Tongue (tissue), 1 donor: ENCODE measurements at regions not wholly inside any gene's neighbourhood (a gene's known extent, or its start where the extent isn't known, plus 50 kb on each side); places are given as distances from the start of the nearest gene placed in this dataset.
A peak's percentile ranks its signal among the peaks of the same experiment; 100 is the strongest.

ENCODE experiments used
- DNase-seq: peaks from one replicate; pipeline ENCODE4 v3.0.0-alpha.2; 2015

DNA sequence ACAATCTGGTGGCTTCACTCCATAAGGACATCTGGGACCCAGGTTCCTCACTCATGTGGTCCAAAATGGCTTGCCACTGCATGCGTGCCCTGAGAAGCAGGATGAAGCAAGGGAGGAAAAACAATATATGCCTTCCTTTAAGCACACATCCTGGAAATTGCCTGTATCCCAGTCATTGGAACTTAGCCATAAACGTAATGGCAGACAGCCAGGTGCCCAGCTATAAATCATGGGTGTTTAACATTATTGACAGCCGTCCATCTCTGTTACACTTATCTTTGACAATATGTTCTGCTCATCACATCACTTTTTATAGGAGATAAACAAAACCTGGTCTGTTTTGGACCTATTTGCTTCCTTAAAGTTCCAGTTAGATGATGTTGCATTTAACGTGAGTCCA is 181.0 kb downstream of the AASDH start:
- DNase-seq, result no peak

DNA sequence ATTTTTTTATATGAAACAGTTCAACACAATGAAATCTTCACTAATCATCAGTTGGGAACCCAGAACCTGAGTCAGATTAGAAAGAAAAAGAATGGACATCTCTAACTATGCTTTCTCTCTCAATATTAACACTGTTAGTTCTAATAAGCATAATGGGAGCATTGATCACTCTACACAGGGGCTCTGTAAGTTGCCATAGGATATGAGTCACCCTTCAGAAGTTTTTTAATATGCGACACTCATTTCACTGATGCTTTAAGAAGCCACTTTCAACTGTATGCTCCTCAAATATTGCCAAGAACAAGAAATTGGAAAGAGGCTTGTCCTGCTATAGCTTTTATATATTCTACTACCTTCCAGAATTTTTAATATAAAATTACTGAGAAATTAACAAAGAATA is 187.0 kb downstream of the AASDH start:
- no peak for DNase-seq

DNA sequence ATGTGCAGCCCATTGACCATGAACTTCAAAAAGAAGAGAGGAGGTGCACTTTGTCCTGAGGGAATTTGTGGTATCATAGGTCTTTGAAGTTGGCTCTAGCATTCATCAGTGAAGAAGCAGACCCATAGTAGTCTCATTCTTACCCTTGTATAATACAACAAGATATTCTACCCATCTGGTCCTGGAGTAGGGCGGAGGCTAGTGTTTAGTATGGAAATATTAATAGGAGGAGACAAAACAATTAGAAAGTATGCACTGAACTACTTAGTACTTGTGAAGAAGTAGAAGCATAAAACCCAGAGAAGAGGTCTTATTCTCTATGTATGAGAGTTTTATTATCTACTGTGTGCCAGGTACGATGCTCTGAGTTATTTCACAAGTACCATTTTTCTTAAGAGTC is 189.0 kb downstream of the AASDH start:
- no peak for DNase-seq

DNA sequence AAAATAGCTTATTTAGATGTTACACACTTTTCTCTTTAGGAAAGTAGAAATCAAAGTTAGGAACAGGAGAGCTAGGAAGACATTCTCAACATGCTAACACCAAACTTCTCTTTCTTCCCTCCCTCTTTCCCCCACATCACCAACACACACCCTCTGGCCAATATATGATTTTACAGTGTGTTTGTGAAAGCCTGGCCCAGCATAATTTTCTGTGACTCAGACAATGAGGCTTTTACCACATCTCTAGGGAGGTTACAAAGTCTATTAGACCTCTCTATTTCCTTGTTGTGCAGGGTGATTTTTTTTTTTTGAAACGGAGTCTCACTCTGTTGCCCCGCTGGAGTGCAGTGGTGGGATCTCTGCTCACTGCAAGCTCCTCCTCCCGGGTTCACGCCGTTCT is 189.9 kb downstream of the AASDH start:
- no peak for DNase-seq

DNA sequence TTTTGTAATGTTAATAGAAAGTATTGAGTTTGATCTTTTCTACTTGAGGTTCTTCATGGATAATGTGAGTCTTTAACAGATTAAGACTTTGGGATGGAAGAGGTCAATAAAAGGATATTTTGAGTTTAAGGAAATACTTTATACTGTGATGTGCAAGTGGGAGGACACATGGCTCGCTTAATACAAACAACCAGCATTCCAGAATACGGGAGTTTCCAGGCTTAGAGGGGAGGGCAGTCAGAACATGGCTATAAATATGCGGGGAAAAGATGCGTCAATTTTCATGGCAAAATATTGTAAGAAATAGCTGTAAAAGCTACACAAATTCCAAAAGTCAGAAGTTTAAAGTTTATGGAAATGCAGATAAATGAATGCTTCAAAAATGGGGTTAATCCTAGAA is 192.3 kb downstream of the AASDH start:
- DNase-seq, result no peak

DNA sequence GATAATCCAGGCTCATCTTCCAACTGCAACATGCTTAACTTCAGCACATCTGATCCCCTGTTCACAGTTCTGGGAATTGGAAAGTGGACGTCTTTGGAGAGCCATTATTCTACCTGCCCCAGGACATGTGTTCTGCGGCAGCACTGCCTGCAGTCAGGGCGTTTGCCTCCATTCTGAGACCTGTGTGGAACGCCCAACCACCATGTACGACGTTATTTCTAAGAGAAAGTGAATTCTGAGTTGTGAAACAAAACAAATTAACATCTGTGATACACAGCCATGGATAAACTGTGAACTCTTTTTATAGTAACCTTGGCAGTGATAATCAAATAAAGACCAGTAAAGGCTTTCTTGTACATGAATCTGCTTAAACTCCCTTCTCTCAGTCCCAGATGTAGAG is 195.8 kb downstream of the AASDH start:
- DNase-seq, result no peak

DNA sequence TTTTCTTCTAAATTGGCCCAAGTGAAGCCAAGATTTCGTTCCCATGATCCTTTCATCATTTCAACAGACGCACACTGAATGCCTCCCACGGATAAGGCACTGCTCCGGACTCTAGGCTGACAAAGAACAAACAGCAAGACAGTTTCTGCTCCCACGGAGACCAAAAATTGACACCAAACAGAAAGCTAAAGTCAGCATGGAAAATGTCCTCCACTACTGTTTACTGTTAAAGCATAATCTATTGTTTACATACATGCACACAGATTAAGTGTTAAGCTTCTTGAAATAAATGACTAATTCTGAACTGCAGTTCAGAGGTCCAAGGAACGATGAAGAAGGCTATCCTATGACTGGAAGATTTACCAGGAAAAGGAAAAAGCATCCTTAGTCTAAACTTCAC is 199.6 kb downstream of the AASDH start:
- DNase-seq, result no peak

DNA sequence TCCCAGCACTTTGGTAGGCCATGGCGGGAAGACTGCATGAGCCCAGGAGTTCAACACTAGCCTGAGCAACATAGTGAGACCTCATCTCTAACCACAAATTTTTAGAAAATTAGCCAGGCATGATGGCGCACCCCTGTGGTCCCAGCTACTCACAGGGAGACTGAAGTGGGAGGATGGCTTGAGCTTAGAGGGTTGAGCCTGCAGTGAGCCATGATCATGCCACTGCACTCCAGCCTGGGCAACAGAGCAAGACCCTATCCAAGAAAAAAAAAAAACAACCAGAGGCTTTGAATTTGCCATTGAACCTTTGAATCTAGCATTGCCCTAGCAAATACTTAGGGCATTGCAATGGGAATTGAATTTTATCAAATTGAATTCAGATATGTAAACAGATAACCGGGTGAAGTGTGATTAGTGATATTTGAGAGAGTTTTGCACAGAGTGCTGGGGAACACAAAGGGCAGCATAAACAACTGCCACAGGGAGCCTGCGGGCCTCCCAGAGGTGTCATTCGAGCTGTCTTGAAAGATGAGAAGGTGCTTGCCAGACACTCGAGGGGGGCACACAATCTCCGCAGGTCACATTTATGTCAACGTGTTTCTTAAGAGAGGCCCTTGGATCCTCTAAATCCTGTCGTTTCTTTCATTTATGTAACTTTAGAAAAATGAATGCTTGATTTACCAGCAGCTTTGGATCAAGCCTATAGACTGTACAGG is 200.3 kb downstream of the AASDH start:
- no peak for DNase-seq

DNA sequence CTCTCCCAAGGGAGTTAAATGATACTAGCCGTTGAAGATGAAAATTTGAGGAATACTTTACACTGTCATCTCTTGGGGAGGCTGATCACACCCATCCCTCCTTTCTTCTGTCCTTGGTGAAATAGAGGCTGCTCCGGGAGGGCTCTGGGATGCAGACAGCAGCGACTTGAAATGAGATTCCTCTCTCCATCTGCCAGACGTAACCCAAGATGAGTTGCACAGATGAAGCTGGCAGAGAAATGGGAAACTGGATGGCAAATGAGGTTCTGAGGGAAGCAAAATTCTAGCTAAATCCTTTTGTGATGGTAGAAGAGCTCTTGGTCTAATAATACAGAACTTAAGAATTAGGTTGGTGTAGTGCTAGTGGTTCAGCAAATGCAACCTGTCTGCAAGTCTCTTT is 201.4 kb downstream of the AASDH start:
- DNase-seq, result peak; percentile 63

DNA sequence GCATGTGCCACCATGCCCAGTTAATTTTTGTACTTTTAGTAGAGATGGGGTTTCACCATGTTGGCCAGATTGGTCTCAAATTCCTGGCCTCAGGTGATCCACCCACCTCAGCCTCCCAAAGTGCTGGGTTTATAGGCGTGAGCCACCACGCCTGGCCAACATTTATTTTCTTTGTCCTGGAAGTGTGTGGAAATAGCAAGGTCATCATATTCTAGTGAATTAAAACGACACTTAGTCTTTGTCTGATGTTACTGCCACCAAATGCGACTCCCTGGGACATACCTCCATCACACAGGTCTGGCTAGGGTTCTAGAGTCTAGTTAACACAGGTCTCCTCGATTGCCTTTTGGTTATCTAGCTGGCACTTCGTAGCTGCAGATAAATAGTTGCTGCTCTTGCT is 203.1 kb downstream of the AASDH start:
- no peak for DNase-seq

DNA sequence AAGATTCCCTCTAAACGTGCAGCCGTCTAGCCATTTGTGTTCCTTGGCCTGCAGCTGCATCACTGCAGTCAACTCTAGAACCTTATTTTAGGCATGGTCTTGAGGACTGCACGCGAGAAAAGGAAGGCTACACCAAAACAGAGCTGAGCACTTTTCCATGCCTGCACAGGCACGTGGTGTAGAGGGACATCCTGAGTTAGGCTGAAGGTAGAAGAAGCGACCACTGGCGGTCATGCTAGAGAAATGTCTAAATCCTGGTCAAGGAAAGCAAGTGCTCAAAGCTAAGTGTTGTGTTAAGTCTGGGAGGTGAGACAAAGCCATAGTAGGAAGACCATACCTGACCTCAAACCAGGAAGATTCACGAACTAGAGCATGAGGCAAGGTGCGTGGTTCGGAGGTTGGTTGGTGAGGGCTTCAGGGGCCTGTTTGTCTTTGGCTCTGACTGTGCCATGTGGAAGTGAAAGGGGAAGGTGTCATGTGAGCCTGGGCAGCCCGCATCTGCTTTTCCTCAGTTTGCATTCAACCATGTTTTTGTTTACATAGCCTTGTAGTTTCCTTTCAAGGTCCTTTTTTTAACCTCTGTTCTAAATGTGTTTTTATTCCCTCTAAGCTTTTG is 203.8 kb downstream of the AASDH start:
- no peak for DNase-seq

DNA sequence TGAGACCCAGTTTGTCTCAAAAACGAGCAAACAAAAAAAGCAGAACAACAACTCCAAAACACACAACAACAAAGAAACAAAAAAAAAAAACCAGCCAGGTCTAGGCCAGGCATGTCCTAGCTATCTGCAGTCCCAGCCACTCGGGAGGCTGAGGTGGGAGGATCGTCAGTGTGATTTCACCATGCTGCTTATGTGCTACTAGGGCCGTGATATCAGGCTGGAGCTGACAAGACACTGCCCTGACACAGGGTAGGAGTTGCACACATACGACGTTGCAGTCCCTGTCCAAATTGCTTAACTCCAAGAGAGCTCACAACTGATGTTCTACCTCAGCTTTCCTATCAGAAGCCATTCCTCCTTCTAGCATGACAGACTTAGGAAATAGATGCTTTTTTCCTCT is 204.9 kb downstream of the AASDH start:
- DNase-seq, result no peak

DNA sequence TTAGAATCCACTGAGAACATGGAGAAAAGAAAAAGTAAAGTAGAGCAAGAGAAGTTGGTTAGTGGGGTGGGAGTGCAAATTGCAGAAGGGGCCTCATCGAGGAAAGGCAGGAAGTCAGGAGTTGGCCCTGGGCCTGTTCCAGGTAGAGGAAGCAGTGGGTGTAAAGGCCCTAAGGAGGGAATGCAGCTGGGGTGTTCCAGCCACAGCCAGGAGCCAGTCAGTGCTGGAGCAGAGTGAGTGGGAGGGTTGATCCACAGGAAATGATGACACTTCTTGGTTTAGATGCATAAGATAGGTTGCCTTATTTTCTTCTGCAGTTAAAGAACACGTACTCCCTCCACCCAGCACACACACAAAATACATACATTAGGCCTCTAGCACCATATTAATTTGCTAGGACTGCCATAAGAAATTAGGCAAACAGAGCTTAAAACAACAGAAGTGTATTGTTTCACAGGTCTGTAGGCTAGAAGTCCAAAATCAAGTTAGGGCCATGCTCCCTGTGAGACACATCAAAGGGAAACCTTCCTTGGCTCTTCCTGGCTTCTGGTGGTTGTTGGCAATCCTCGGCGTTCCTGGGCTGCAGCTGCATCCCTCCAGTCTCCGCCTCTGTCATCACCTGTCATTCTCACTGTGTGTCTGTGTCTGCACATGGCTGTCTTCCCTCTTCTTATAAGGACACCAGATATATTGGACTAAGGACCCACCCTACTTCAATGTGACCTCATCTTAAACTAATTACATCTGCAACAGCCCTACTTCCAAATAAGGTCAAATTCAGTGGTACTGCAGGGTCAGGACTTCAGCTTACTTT is 205.9 kb downstream of the AASDH start:
- peak; percentile 59 for DNase-seq

DNA sequence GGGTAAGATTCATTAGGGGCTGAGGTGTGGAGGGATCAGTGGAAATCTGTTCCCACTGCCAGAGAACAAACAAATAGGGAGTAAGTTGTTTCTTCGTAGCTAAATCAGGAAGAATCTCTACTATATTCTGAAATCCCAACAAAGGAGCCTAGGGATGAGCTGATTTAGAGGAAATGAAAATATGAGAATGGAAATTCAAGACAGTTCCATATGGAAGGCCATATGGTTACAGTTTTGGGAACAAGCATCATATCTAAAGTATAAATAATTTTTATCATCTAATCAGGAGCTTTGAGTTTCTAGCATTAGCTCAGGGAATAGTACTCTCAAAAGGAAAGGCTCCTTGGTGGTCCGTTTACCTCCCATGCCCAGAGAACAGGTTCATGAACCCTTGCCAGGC is 218.2 kb downstream of the AASDH start:
- DNase-seq, result no peak

DNA sequence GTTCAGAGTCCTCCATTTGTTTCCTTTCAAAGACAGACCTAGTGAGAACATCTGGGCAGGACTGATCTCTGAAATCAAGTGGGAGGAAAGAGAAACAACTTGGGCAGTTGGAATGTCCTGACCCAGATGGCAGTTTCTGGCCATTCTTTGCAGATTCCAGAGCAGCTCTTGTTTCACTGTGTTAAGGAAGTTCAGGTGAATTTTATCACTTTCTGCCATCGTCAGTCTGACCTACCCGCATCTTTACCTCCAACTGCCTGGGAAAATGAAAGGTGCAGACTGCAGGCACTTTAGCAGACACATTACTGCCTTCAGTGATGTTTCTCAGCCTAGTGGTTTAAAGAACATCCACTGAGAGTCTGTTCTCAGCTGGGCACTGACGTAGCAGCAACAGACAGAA is 216.2 kb downstream of the CEP135 start:
- no peak for DNase-seq

DNA sequence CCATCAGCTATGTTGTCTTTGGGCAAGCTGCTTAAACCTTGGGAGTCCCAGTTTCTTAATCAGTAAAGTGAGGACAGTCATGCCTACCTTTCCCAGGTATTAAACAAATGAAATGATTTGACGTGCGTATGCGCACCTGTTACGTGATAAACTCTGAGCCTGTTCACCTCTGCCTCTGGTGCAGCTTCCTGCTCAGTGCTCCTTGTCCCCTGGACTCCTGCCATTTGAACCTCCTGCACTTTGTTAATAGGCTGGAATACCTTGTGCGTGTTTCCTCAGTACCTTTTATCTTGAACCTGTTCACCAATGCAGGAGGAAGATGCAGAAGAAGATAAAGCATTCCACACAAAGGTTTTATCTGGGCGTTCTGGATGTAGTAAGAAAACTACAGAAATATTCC is 211.9 kb downstream of the CEP135 start:
- DNase-seq, result no peak

DNA sequence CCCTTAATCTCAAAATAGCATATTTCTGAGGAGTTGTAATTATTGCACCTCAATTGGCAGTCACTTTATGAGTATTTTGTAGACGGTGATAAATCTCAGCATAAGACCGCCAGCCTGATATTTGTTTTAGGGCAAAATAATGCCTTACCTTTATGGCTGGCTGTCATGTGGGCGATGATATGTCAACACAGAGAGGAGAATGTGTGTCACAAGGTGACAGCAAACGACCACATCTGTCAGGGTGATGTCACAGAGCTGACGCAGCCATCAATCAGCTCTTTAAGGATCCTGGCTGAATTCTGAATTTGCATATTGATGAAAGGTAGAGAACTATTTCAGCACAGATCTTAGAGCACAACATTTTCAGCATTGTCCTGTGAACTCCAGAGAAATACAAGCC is 209.7 kb downstream of the CEP135 start:
- no peak for DNase-seq

DNA sequence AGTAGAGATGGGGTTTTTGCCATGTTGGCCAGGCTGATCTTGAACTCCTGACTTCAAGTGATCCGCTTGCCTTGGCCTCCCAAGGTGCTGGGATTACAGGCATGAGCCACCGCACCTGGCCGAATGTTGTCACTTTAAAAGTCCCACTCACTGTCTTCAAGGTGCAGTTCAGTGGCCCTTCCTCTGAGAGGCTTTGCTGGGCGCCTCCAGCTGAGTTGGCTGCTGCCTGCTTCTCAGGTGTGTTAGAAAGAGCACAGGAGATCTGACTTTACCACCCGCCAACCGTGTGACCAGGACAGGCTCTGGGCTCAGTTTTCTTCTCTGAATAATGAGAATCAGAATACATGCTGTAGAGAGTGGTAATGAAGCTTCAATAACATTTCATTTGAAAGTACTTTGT is 207.4 kb downstream of the CEP135 start:
- DNase-seq, result no peak

DNA sequence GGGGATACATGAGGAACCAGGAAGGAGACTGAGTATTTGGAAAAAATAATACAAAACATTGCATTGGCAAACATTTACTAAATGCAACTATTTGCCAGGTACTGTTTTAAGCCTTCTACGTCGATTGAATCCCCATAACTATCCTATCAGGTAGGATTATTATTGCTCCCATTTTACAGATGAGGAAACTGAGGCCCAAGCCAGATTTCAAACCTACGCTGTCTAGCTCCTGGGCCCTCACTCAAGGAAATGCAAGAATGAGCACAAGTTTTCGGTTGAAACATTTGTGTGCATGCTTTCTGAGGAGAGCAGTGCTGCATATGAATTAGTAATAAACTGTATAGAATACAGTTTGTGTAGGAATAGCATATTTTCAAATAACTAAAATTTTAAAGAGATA is 206.7 kb downstream of the CEP135 start:
- no peak for DNase-seq

DNA sequence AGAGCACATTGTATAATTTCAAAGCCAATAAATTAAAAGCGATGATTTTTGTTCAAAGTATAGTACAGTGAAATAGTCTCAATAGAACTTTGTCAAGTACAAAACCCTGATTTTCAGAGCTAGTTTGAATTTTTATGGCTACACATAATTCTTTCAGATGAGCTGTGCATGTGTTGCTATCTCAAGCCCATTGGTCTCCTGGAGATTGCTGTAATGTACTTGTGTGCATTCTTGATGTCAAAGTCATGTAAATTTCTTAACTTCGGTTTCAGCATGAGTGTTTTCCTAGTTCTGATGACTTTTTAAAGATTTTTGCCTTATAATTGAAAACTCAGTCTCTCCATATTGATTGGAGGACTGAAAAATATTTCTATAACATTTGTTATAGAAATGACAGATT is 200.8 kb downstream of the CEP135 start:
- DNase-seq, result no peak

DNA sequence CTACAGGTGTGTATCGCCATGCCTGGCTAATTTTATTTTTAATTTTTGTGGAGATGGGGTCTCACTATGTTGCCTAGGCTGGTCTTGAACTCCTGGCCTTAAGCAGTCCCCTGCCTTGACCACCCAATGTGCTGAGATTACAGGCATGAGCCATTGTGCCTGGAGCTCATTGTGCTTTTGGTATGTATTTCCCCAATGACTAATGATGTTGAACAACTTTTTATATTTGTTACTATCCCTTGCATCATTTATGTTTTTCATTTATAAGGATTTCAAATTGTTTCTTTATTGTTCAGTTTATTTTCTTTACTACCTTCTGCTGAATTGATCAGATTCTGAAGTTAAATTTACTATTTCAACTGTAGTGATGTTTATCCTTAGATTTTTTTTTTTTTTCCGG is 199.7 kb downstream of the CEP135 start:
- DNase-seq, result no peak

DNA sequence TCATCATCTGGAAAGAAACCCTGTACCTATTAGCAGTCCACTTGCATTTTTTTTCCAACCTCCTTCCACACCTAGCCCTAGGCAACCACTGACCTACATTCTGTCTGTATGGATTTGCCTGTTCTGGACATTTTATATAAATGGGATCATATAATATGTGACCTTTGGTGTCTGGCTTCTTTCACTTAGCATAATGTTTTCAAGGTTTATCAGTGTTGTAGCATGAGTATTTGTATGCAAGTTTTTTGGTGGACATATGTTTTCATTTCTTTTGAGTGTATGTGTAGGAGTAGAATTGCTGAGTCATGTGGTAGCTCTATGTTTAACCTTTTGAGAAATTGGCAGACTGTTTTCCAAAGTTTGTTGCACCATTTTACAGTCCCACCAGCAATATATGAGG is 198.6 kb downstream of the CEP135 start:
- DNase-seq, result no peak

DNA sequence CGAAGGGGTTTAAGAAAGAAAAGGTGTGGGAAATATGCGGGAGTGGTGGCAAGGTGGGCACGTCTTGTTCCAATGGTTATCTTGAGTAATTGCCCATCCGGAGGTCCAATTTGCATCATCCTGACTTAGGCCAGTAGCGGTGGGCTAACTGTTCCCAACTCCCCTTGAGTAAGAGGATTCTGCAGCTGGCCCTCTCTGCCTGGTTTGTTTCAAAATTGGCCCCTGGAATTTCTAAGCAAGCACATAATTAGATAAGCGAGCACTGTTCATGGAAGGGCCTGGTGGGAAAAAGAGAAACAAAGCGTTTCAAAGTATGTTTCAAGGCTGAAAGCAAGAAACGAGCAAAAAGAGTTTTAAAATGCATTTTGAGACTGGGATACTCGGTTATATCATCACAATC is 198.2 kb downstream of the CEP135 start:
- no peak for DNase-seq

DNA sequence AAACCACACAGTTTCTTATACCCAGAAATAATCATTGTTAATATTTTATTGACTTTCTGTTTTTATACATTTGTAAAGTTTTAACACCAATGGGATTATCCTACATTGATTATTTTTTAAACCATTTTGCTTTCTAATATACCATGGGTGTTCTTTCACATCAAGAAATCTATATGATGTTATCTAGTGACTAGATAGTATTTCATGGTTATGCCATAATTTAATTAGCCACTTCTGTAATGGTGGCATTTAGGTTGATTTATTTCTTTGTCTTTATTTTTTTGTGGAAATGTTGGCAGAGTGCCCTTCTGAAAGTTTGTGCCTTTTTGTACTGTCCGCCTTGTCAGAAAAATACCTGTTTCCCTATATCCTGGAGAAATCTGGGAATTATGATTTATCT is 193.3 kb downstream of the CEP135 start:
- no peak for DNase-seq
